GM10266 (cell line): ENCODE measurements at regions not wholly inside any gene's neighbourhood (a gene's known extent, or its start where the extent isn't known, plus 50 kb on each side); places are given as distances from the start of the nearest gene placed in this dataset.

Source experiments
- DNase-seq: peaks from one replicate; pipeline ENCODE4 v3.0.0; 2012; ENCODE audit errors: extremely low spot score
- CTCF ChIP-seq: IDR thresholded peaks from 2 replicates; pipeline ENCODE4 v1.5.1; 2012; ENCODE audit warnings: mild to moderate bottlenecking, low read depth; ENCODE audit not compliant: control insufficient read depth, insufficient read depth; ENCODE audit errors: missing control alignments

- no peak for DNase-seq
- TF ChIP-seq CTCF: no peak
These were observed 245.8 kb downstream of the PAX3 start for GRCh38 chr2:222052934-222053367.

DNA sequence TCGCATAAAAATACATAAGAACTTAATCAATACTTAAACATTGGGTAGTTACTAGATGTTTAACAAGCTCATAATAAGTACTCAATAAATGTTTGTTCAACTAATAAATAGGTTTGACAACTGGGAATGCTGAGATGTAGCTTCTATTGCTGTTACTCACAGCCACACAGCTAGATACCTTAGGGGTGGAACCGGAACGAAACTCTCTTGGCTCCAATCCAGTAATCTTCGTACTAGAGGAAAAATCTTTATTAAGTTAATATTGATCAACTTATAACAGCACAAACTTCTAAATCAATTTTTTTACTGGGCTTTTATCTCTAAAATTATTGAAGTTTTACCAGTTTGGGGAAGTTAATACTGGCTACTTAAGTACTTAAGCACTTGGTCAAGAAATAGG is 247.8 kb downstream of the PAX3 start:
- no peak for DNase-seq
- TF ChIP-seq CTCF: no peak

DNA sequence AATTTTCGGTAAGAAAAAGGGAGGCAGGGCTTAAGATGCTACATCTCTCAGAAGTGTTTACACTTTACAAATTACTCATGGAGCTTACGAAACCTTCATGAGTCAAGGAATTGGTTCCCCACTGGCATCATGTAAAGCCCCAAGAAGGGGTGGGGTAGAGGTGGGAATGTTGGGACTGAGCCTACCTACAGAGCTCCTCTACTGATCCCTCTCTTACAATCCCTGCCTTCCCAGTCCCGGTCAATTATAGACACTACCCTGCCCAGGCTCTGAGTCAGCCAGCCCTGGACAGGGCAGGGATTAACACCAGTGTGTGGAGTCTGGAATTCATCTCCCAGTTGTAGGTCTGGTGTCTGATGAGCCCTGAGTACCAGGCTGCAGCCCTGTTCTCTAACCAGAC is 248.9 kb downstream of the PAX3 start:
- no peak for DNase-seq
- no peak for TF ChIP-seq CTCF

GRCh38 chr2:222043897-222044296 is 254.9 kb downstream of the PAX3 start:
- no peak for DNase-seq
- no peak for TF ChIP-seq CTCF

- no peak for TF ChIP-seq CTCF
- DNase-seq: no peak
These were observed 256.1 kb downstream of the PAX3 start for GRCh38 chr2:222042666-222043065.

- DNase-seq: no peak
- TF ChIP-seq CTCF: no peak
These were observed 258.5 kb downstream of the PAX3 start for GRCh38 chr2:222040333-222040732.

DNA sequence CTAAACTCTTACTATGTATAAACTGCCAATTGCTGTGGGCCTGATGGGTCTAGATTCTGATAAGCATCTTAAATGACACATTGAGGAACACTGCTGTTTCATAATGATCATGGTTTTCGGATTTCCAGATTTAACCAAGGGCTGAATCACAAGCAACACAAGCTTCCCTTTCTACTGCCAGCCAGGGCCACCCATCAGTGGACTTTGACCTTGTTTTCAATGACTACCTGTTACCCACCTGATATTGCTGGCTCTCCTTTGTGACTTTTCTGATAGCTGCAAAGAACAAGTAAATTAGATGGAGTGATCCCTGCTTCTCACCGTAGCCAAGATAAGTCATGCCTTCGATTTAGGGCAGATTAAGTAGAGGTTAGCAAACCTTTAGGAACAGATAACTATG is 259.0 kb downstream of the PAX3 start:
- no peak for TF ChIP-seq CTCF
- DNase-seq: no peak
